Ishikawa (cell line): ENCODE measurements at regions not wholly inside any gene's neighbourhood (a gene's known extent, or its start where the extent isn't known, plus 50 kb on each side); places are given as distances from the start of the nearest gene placed in this dataset.

Experiments used
- CREB1 ChIP-seq: IDR thresholded peaks from 2 replicates; pipeline ENCODE4 v1.6.1; 2012; ENCODE audit warnings: low read depth
- EGR1 ChIP-seq: IDR thresholded peaks from 2 replicates; pipeline ENCODE4 v1.6.1; 2012
- TAF1 ChIP-seq: IDR thresholded peaks from 2 replicates; pipeline ENCODE4 v1.6.1; 2012; ENCODE audit warnings: low read depth, mild to moderate bottlenecking

DNA sequence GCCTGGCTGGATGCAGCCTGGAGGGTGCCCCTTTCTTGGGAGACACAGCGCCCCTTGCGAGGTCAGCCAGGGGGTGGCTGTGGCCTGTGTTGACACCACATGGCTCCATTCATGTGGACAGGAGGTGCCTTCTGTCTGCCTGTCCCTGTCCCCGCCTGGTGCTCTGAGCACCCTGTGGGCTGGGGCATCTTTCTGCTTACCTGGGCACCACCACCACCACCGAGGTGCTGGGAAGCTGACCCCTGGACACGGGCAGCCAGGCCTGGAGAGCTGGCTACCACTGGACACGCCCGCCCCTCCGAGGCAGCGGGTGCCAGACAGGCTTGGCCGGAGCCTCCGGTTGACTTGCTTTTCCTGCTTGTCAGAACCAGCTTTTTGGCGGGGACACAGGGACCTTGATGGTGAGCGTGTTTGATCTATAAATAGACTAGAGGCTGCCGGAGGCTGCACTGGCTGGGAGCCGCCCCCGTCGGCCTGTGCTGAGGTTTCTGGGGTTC is 121.3 kb upstream of the GSE1 start:
- TF ChIP-seq TAF1 (no peak), CREB1 (no peak), EGR1 (no peak)
